IMR-90 (cell line): ENCODE measurements at regions not wholly inside any gene's neighbourhood (a gene's known extent, or its start where the extent isn't known, plus 50 kb on each side); places are given as distances from the start of the nearest gene placed in this dataset.

ENCODE experiments used
- ATAC-seq: fragments of 200-7000 bp; cut with Tn5 transposase; 2 replicates; pipeline ENCODE4 v1.9.1; 2020; ENCODE audit warnings: low read depth, mild to moderate bottlenecking, moderate library complexity
- BruUV-seq: library from RNA; stranded (reverse); fragments of 400-500 nt; replicated peaks from 2 replicates; lab custom pipeline; 2021; lab: Mats Ljungman, UMichigan
- CTCF ChIA-PET: fragments of 300-600 bp; formaldehyde crosslinking; extraction: SDS; loops from one replicate; lab custom pipeline; 2021; ENCODE audit warnings: antibody characterized with exemption; lab: Yijun Ruan, JAX
- POLR2A ChIA-PET: fragments of 300-600 bp; sonication (Branson Sonifier 250); formaldehyde crosslinking; loops from one replicate; lab custom pipeline; 2022; ENCODE audit warnings: antibody characterized with exemption; ENCODE audit not compliant: unreplicated experiment; lab: Charles Lee
- DNase-seq: peaks from one replicate; pipeline ENCODE4 v3.0.0; 2013
- H2AFZ ChIP-seq: replicated peaks from 2 replicates; pipeline ENCODE3; 2013; ENCODE audit warnings: low read length, mild to moderate bottlenecking; ENCODE audit not compliant: poor library complexity
- H2AK5ac ChIP-seq: 2 replicates; pipeline ENCODE4 v1.6.1; 2013; ENCODE audit warnings: low read depth, low read length, inconsistent platforms
- H2AK9ac ChIP-seq: replicated peaks from 2 replicates; pipeline ENCODE3; 2013; ENCODE audit warnings: mild to moderate bottlenecking, low read depth, low read length, moderate library complexity; ENCODE audit not compliant: poor library complexity
- H2BK120ac ChIP-seq: 2 replicates; pipeline ENCODE4 v1.6.1; 2013; ENCODE audit warnings: low read depth, low read length, inconsistent platforms
- H2BK15ac ChIP-seq: 3 replicates; pipeline ENCODE4 v1.6.1; 2013; ENCODE audit warnings: low read depth, low read length, inconsistent platforms
- H2BK20ac ChIP-seq: 2 replicates; pipeline ENCODE4 v1.6.1; 2013; ENCODE audit warnings: low read depth, mild to moderate bottlenecking, inconsistent platforms, low read length, moderate library complexity
- H2BK5ac ChIP-seq: 2 replicates; pipeline ENCODE4 v1.6.1; 2013; ENCODE audit warnings: mild to moderate bottlenecking, low read depth, low read length, inconsistent platforms; ENCODE audit not compliant: poor library complexity, severe bottlenecking
- H3K14ac ChIP-seq: replicated peaks from 2 replicates; pipeline ENCODE4 v1.6.1; 2013; ENCODE audit warnings: low read depth, low read length, inconsistent platforms
- H3K18ac ChIP-seq: 2 replicates; pipeline ENCODE4 v1.6.1; 2013; ENCODE audit warnings: low read depth, low read length, control low read depth
- H3K23ac ChIP-seq: 2 replicates; pipeline ENCODE4 v1.6.1; 2013; ENCODE audit warnings: low read depth, low read length, inconsistent platforms
- H3K27ac ChIP-seq: 2 replicates; pipeline ENCODE4 v1.5.1; 2013; ENCODE audit warnings: mild to moderate bottlenecking, control low read depth, low read length; ENCODE audit not compliant: insufficient read depth
- H3K27me3 ChIP-seq: 2 replicates; pipeline ENCODE4 v1.6.1; 2013; ENCODE audit warnings: low read length; ENCODE audit not compliant: control insufficient read depth, insufficient read depth
- H3K36me3 ChIP-seq: 2 replicates; pipeline ENCODE4 v1.6.1; 2013; ENCODE audit warnings: low read length, mixed read lengths; ENCODE audit not compliant: control insufficient read depth, insufficient read depth
- H3K4ac ChIP-seq: 2 replicates; pipeline ENCODE4 v1.6.1; 2013; ENCODE audit warnings: low read depth, low read length, inconsistent platforms
- H3K4me1 ChIP-seq: 2 replicates; pipeline ENCODE4 v1.6.1; 2013; ENCODE audit warnings: low read length, mixed read lengths; ENCODE audit not compliant: control insufficient read depth, insufficient read depth
- H3K4me2 ChIP-seq: 2 replicates; pipeline ENCODE4 v1.6.1; 2013; ENCODE audit warnings: low read depth, mild to moderate bottlenecking, control low read depth, low read length, moderate library complexity
- H3K4me3 ChIP-seq: 2 replicates; pipeline ENCODE4 v1.5.1; 2013; ENCODE audit warnings: low read depth, mild to moderate bottlenecking, control low read depth, low read length, moderate library complexity; ENCODE audit not compliant: insufficient read depth
- H3K56ac ChIP-seq: 2 replicates; pipeline ENCODE4 v1.6.1; 2013; ENCODE audit warnings: low read length, inconsistent platforms; ENCODE audit not compliant: insufficient read depth; ENCODE audit errors: extremely low read depth
- H3K79me1 ChIP-seq, 2 experiments: 2 replicates each; pipeline ENCODE4 v1.6.1; 2013; ENCODE audit warnings: low read length in 2 of 2, inconsistent platforms in 1 of 2, low read depth in 1 of 2
- H3K9ac ChIP-seq: 2 replicates; pipeline ENCODE4 v1.6.1; 2013; ENCODE audit warnings: low read depth, low read length, control low read depth
- H3K9me1 ChIP-seq: 2 replicates; pipeline ENCODE4 v1.6.1; 2013; ENCODE audit warnings: low read length, inconsistent platforms; ENCODE audit not compliant: insufficient read depth
- H3K9me3 ChIP-seq: 2 replicates; pipeline ENCODE4 v1.6.1; 2013; ENCODE audit warnings: low read length; ENCODE audit not compliant: control insufficient read depth, insufficient read depth
- H4K20me1 ChIP-seq: 2 replicates; pipeline ENCODE4 v1.6.1; 2013; ENCODE audit warnings: low read length, inconsistent platforms; ENCODE audit not compliant: insufficient read depth
- H4K5ac ChIP-seq: 2 replicates; pipeline ENCODE4 v1.6.1; 2013; ENCODE audit warnings: mild to moderate bottlenecking, low read depth, low read length, control low read depth
- H4K8ac ChIP-seq, 2 experiments: 2 replicates each; pipeline ENCODE4 v1.6.1; 2013; ENCODE audit warnings: low read depth in 2 of 2, low read length in 2 of 2, control low read depth in 1 of 2, inconsistent platforms in 1 of 2
- H4K91ac ChIP-seq: 2 replicates; pipeline ENCODE4 v1.6.1; 2013; ENCODE audit warnings: low read depth, low read length, inconsistent platforms; ENCODE audit not compliant: insufficient read depth
- BHLHE40 ChIP-seq: fragments of 150-350 bp; IDR thresholded peaks from 2 replicates; pipeline ENCODE4 v1.6.1; 2016; ENCODE audit warnings: mild to moderate bottlenecking, low read depth, low read length
- CEBPB ChIP-seq: IDR thresholded peaks from 2 replicates; pipeline ENCODE4 v1.6.1; 2012; ENCODE audit warnings: low read depth, low read length, improper control_type of control experiment
- CHD1 ChIP-seq: IDR thresholded peaks from 2 replicates; pipeline ENCODE4 v1.6.1; 2012; ENCODE audit warnings: low read depth, low read length, improper control_type of control experiment
- CTCF ChIP-seq: conservative IDR thresholded peaks from 2 replicates; pipeline ENCODE4 v1.5.1; 2012; ENCODE audit warnings: mild to moderate bottlenecking, low read depth, low read length, improper control_type of control experiment
- ELK1 ChIP-seq: fragments of 150-350 bp; IDR thresholded peaks from 2 replicates; pipeline ENCODE4 v1.6.1; 2016; ENCODE audit warnings: low read depth, mild to moderate bottlenecking, low read length, moderate library complexity, borderline replicate concordance
- FOS ChIP-seq: fragments of 150-350 bp; IDR thresholded peaks from 2 replicates; pipeline ENCODE4 v1.6.1; 2016; ENCODE audit warnings: low read depth, low read length
- MAFK ChIP-seq: IDR thresholded peaks from 2 replicates; pipeline ENCODE4 v1.6.1; 2012; ENCODE audit warnings: low read depth, low read length, improper control_type of control experiment
- MAZ ChIP-seq: IDR thresholded peaks from 2 replicates; pipeline ENCODE4 v1.6.1; 2012; ENCODE audit warnings: low read depth, mild to moderate bottlenecking, low read length, improper control_type of control experiment, moderate library complexity, borderline replicate concordance
- MXI1 ChIP-seq: IDR thresholded peaks from 2 replicates; pipeline ENCODE4 v1.6.1; 2012; ENCODE audit warnings: low read depth, mild to moderate bottlenecking, low read length, moderate library complexity, borderline replicate concordance
- NFE2L2 ChIP-seq: fragments of 150-350 bp; IDR thresholded peaks from 2 replicates; pipeline ENCODE4 v1.6.1; 2016; ENCODE audit warnings: low read depth, mild to moderate bottlenecking, low read length
- RAD21 ChIP-seq: IDR thresholded peaks from 2 replicates; pipeline ENCODE4 v1.6.1; 2012; ENCODE audit warnings: low read length, improper control_type of control experiment
- SMC3 ChIP-seq: fragments of 150-350 bp; IDR thresholded peaks from 2 replicates; pipeline ENCODE4 v1.6.1; 2016; ENCODE audit warnings: low read depth, mild to moderate bottlenecking, antibody characterized with exemption, low read length, moderate library complexity
- USF2 ChIP-seq: fragments of 150-350 bp; IDR thresholded peaks from 2 replicates; pipeline ENCODE4 v1.6.1; 2017; ENCODE audit warnings: mild to moderate bottlenecking, antibody characterized with exemption, low read length, low read depth
- WGBS, 2 experiments: methylation state at CpG; one replicate each; pipeline versions ENCODE4 v1.1.5 to v1.1.7; 2013; ENCODE audit warnings: missing lambda C conversion rate in 2 of 2; ENCODE audit not compliant: insufficient read length in 1 of 2; ENCODE audit errors: extremely low coverage in 2 of 2; 5-methylcytosine and 5-hydroxymethylcytosine counted together
- dilution Hi-C: fragments of 300-500 bp; cut with HindIII; formaldehyde crosslinking; loops from one replicate; pipeline ENCODE4 v1.14.3; 2018; ENCODE audit warnings: low sequenced_read_pairs; ENCODE audit not compliant: unreplicated experiment
- in situ Hi-C: fragments of 300-500 bp; cut with MboI; formaldehyde crosslinking; loops from 3 replicates; pipeline ENCODE4 v1.14.3; 2019; ENCODE audit warnings: low sequenced_read_pairs, inconsistent platforms, mixed read lengths
- intact Hi-C: fragments of 100-400 bp; cut with micrococcal nuclease; formaldehyde crosslinking; loops from 2 replicates; pipeline ENCODE4 v1.10.0; 2022

GRCh38 chr2:226098861-226099745 lies 699.6 kb downstream of the NYAP2 start:
- Histone ChIP-seq H3K9me1 (no peaks in the 10 kb centered on the region), H2AK5ac (no peak overlapping the region), H4K5ac (no peak overlapping the region), H3K4me3 (no peak overlapping the region), H3K9ac (no peak overlapping the region), H3K4ac (no peak overlapping the region), H2BK15ac (no peak overlapping the region), H2BK5ac (no peak overlapping the region), H2AK9ac (no peak overlapping the region), H4K8ac (no peak overlapping the region), H2AFZ (no peak overlapping the region), H3K27me3 (no peaks in the 10 kb centered on the region), H2BK120ac (no peak overlapping the region), H3K56ac (no peak overlapping the region), H3K36me3 (no peaks in the 10 kb centered on the region), H3K4me1 (no peaks in the 10 kb centered on the region), H4K91ac (no peak overlapping the region), H3K4me2 (no peak overlapping the region), H2BK20ac (no peak overlapping the region), H3K14ac (no peak overlapping the region), H3K18ac (no peak overlapping the region), H4K20me1 (no peaks in the 10 kb centered on the region), H3K27ac (no peak overlapping the region), H3K23ac (no peak overlapping the region), H3K79me1 (no peaks in the 10 kb centered on the region), H3K9me3 (no peaks in the 10 kb centered on the region; the same call in none of the 2 replicates)
- DNase-seq: no peak
- CTCF ChIA-PET: no interaction called here
- 20% methylated on average over 1 of the region's 1 CpG; no CpG with 5 or more reads in 1 of the 2 experiments for WGBS, 2 experiments
- no peak for ATAC-seq
- dilution Hi-C loops (no loop called here), intact Hi-C loops (no loop called here), in situ Hi-C loops (no loop called here)
- TF ChIP-seq CEBPB (no peak), CHD1 (no peak), CTCF (no peak), FOS (no peak), BHLHE40 (no peak), MAFK (no peak), MXI1 (no peak), SMC3 (no peak), MAZ (no peak), RAD21 (no peak), ELK1 (no peak), USF2 (no peak), NFE2L2 (no peak)
- POLR2A ChIA-PET: no interaction called here
- BruUV-seq: no TSS peak
